Chondrocyte (in vitro differentiated cells): ENCODE measurements at regions not wholly inside any gene's neighbourhood (a gene's known extent, or its start where the extent isn't known, plus 50 kb on each side); places are given as distances from the start of the nearest gene placed in this dataset.

Experiments
- DNase-seq: peaks from one replicate; pipeline ENCODE4 v3.0.0; 2021; ENCODE audit warnings: mixed read lengths, low spot score
- H3K27ac Mint-ChIP-seq: one replicate; pipeline ENCODE4 v1.8.0; 2021; ENCODE audit warnings: mild to moderate bottlenecking, moderate library complexity, mixed read lengths; ENCODE audit not compliant: unreplicated experiment
- H3K27me3 Mint-ChIP-seq: 2 replicates; pipeline ENCODE4 v1.8.0; 2021; ENCODE audit warnings: low read depth, mixed read lengths
- H3K36me3 Mint-ChIP-seq: 2 replicates; pipeline ENCODE4 v1.8.0; 2021; ENCODE audit warnings: low read depth, mixed read lengths
- H3K4me1 Mint-ChIP-seq: 2 replicates; pipeline ENCODE4 v1.8.0; 2021; ENCODE audit warnings: low read depth, mild to moderate bottlenecking, mixed read lengths
- H3K4me3 Mint-ChIP-seq: one replicate; pipeline ENCODE4 v1.8.0; 2021; ENCODE audit warnings: mild to moderate bottlenecking, moderate library complexity, mixed read lengths; ENCODE audit not compliant: unreplicated experiment
- H3K9me3 Mint-ChIP-seq: 2 replicates; pipeline ENCODE4 v1.8.0; 2021; ENCODE audit warnings: low read depth, mixed read lengths
- CTCF ChIP-seq: fragments of 200-600 bp; sonication (generic); IDR thresholded peaks from 2 replicates; pipeline ENCODE4 v1.5.0; 2021; ENCODE audit warnings: antibody characterized with exemption, mild to moderate bottlenecking, moderate library complexity

GRCh38 chr4:67082746-67083145 is 462.6 kb downstream of the CENPC start:
- Mint-ChIP-seq H3K4me1 (peaks cover 21% of the 10 kb centered on the region), H3K4me3 (no peak overlapping the region), H3K36me3 (peaks cover 2% of the 10 kb centered on the region), H3K9me3 (peaks cover 6% of the 10 kb centered on the region), H3K27me3 (no peaks in the 10 kb centered on the region), H3K27ac (no peak overlapping the region)
- TF ChIP-seq CTCF = no peak
- DNase-seq = no peak

- Mint-ChIP-seq H3K36me3 (peaks cover 2% of the 10 kb centered on the region), H3K27ac (no peak overlapping the region), H3K4me3 (no peak overlapping the region), H3K9me3 (peaks cover 6% of the 10 kb centered on the region), H3K4me1 (peaks cover 21% of the 10 kb centered on the region), H3K27me3 (no peaks in the 10 kb centered on the region)
- DNase-seq = no peak
- no peak for TF ChIP-seq CTCF
Observed at GRCh38 chr4:67080046-67080557, 465.2 kb downstream of the CENPC start.

- Mint-ChIP-seq H3K4me3 (no peak overlapping the region), H3K27ac (no peak overlapping the region), H3K4me1 (no peaks in the 10 kb centered on the region), H3K36me3 (peaks cover 3% of the 10 kb centered on the region), H3K9me3 (peaks cover 7% of the 10 kb centered on the region), H3K27me3 (no peaks in the 10 kb centered on the region)
- TF ChIP-seq CTCF = no peak
- no peak for DNase-seq
Observed at GRCh38 chr4:67071641-67072040, 473.7 kb downstream of the CENPC start.

- Mint-ChIP-seq H3K4me1 (peaks cover 10% of the 10 kb centered on the region), H3K27me3 (peaks cover 5% of the 10 kb centered on the region), H3K36me3 (no peaks in the 10 kb centered on the region), H3K9me3 (no peaks in the 10 kb centered on the region), H3K27ac (no peak overlapping the region), H3K4me3 (no peak overlapping the region)
- no peak for TF ChIP-seq CTCF
- no peak for DNase-seq
Observed at GRCh38 chr4:67055319-67055718, 490.0 kb downstream of the CENPC start.

GRCh38 chr4:67054896-67055295 is 490.4 kb downstream of the CENPC start:
- Mint-ChIP-seq H3K36me3 (no peaks in the 10 kb centered on the region), H3K4me1 (peaks cover 10% of the 10 kb centered on the region), H3K27ac (no peak overlapping the region), H3K4me3 (no peak overlapping the region), H3K27me3 (peaks cover 8% of the 10 kb centered on the region), H3K9me3 (no peaks in the 10 kb centered on the region)
- DNase-seq = no peak
- TF ChIP-seq CTCF = no peak
